IMR-90 (cell line): ENCODE measurements at regions not wholly inside any gene's neighbourhood (a gene's known extent, or its start where the extent isn't known, plus 50 kb on each side); places are given as distances from the start of the nearest gene placed in this dataset.
A peak's percentile ranks its signal among the peaks of the same experiment; 100 is the strongest.

Experiments
- ATAC-seq: fragments of 200-7000 bp; cut with Tn5 transposase; 2 replicates; pipeline ENCODE4 v1.9.1; 2020; ENCODE audit warnings: low read depth, mild to moderate bottlenecking, moderate library complexity
- BruUV-seq: library from RNA; stranded (reverse); fragments of 400-500 nt; replicated peaks from 2 replicates; lab custom pipeline; 2021; lab: Mats Ljungman, UMichigan
- CTCF ChIA-PET: fragments of 300-600 bp; formaldehyde crosslinking; extraction: SDS; loops from one replicate; lab custom pipeline; 2021; ENCODE audit warnings: antibody characterized with exemption; lab: Yijun Ruan, JAX
- POLR2A ChIA-PET: fragments of 300-600 bp; sonication (Branson Sonifier 250); formaldehyde crosslinking; loops from one replicate; lab custom pipeline; 2022; ENCODE audit warnings: antibody characterized with exemption; ENCODE audit not compliant: unreplicated experiment; lab: Charles Lee
- DNase-seq: peaks from one replicate; pipeline ENCODE4 v3.0.0; 2013
- H2AFZ ChIP-seq: replicated peaks from 2 replicates; pipeline ENCODE3; 2013; ENCODE audit warnings: low read length, mild to moderate bottlenecking; ENCODE audit not compliant: poor library complexity
- H2AK5ac ChIP-seq: 2 replicates; pipeline ENCODE4 v1.6.1; 2013; ENCODE audit warnings: low read depth, low read length, inconsistent platforms
- H2AK9ac ChIP-seq: replicated peaks from 2 replicates; pipeline ENCODE3; 2013; ENCODE audit warnings: mild to moderate bottlenecking, low read depth, low read length, moderate library complexity; ENCODE audit not compliant: poor library complexity
- H2BK120ac ChIP-seq: 2 replicates; pipeline ENCODE4 v1.6.1; 2013; ENCODE audit warnings: low read depth, low read length, inconsistent platforms
- H2BK15ac ChIP-seq: 3 replicates; pipeline ENCODE4 v1.6.1; 2013; ENCODE audit warnings: low read depth, low read length, inconsistent platforms
- H2BK20ac ChIP-seq: 2 replicates; pipeline ENCODE4 v1.6.1; 2013; ENCODE audit warnings: low read depth, mild to moderate bottlenecking, inconsistent platforms, low read length, moderate library complexity
- H2BK5ac ChIP-seq: 2 replicates; pipeline ENCODE4 v1.6.1; 2013; ENCODE audit warnings: mild to moderate bottlenecking, low read depth, low read length, inconsistent platforms; ENCODE audit not compliant: poor library complexity, severe bottlenecking
- H3K14ac ChIP-seq: replicated peaks from 2 replicates; pipeline ENCODE4 v1.6.1; 2013; ENCODE audit warnings: low read depth, low read length, inconsistent platforms
- H3K18ac ChIP-seq: 2 replicates; pipeline ENCODE4 v1.6.1; 2013; ENCODE audit warnings: low read depth, low read length, control low read depth
- H3K23ac ChIP-seq: 2 replicates; pipeline ENCODE4 v1.6.1; 2013; ENCODE audit warnings: low read depth, low read length, inconsistent platforms
- H3K27ac ChIP-seq: 2 replicates; pipeline ENCODE4 v1.5.1; 2013; ENCODE audit warnings: mild to moderate bottlenecking, control low read depth, low read length; ENCODE audit not compliant: insufficient read depth
- H3K27me3 ChIP-seq: 2 replicates; pipeline ENCODE4 v1.6.1; 2013; ENCODE audit warnings: low read length; ENCODE audit not compliant: control insufficient read depth, insufficient read depth
- H3K36me3 ChIP-seq: 2 replicates; pipeline ENCODE4 v1.6.1; 2013; ENCODE audit warnings: low read length, mixed read lengths; ENCODE audit not compliant: control insufficient read depth, insufficient read depth
- H3K4ac ChIP-seq: 2 replicates; pipeline ENCODE4 v1.6.1; 2013; ENCODE audit warnings: low read depth, low read length, inconsistent platforms
- H3K4me1 ChIP-seq: 2 replicates; pipeline ENCODE4 v1.6.1; 2013; ENCODE audit warnings: low read length, mixed read lengths; ENCODE audit not compliant: control insufficient read depth, insufficient read depth
- H3K4me2 ChIP-seq: 2 replicates; pipeline ENCODE4 v1.6.1; 2013; ENCODE audit warnings: low read depth, mild to moderate bottlenecking, control low read depth, low read length, moderate library complexity
- H3K4me3 ChIP-seq: 2 replicates; pipeline ENCODE4 v1.5.1; 2013; ENCODE audit warnings: low read depth, mild to moderate bottlenecking, control low read depth, low read length, moderate library complexity; ENCODE audit not compliant: insufficient read depth
- H3K56ac ChIP-seq: 2 replicates; pipeline ENCODE4 v1.6.1; 2013; ENCODE audit warnings: low read length, inconsistent platforms; ENCODE audit not compliant: insufficient read depth; ENCODE audit errors: extremely low read depth
- H3K79me1 ChIP-seq, 2 experiments: 2 replicates each; pipeline ENCODE4 v1.6.1; 2013; ENCODE audit warnings: low read length in 2 of 2, inconsistent platforms in 1 of 2, low read depth in 1 of 2
- H3K9ac ChIP-seq: 2 replicates; pipeline ENCODE4 v1.6.1; 2013; ENCODE audit warnings: low read depth, low read length, control low read depth
- H3K9me1 ChIP-seq: 2 replicates; pipeline ENCODE4 v1.6.1; 2013; ENCODE audit warnings: low read length, inconsistent platforms; ENCODE audit not compliant: insufficient read depth
- H3K9me3 ChIP-seq: 2 replicates; pipeline ENCODE4 v1.6.1; 2013; ENCODE audit warnings: low read length; ENCODE audit not compliant: control insufficient read depth, insufficient read depth
- H4K20me1 ChIP-seq: 2 replicates; pipeline ENCODE4 v1.6.1; 2013; ENCODE audit warnings: low read length, inconsistent platforms; ENCODE audit not compliant: insufficient read depth
- H4K5ac ChIP-seq: 2 replicates; pipeline ENCODE4 v1.6.1; 2013; ENCODE audit warnings: mild to moderate bottlenecking, low read depth, low read length, control low read depth
- H4K8ac ChIP-seq, 2 experiments: 2 replicates each; pipeline ENCODE4 v1.6.1; 2013; ENCODE audit warnings: low read depth in 2 of 2, low read length in 2 of 2, control low read depth in 1 of 2, inconsistent platforms in 1 of 2
- H4K91ac ChIP-seq: 2 replicates; pipeline ENCODE4 v1.6.1; 2013; ENCODE audit warnings: low read depth, low read length, inconsistent platforms; ENCODE audit not compliant: insufficient read depth
- RCOR1 ChIP-seq: IDR thresholded peaks from 2 replicates; pipeline ENCODE4 v1.6.1; 2012; ENCODE audit warnings: mild to moderate bottlenecking, low read length, improper control_type of control experiment; ENCODE audit not compliant: insufficient replicate concordance
- WGBS, 2 experiments: methylation state at CpG; one replicate each; pipeline versions ENCODE4 v1.1.5 to v1.1.7; 2013; ENCODE audit warnings: missing lambda C conversion rate in 2 of 2; ENCODE audit not compliant: insufficient read length in 1 of 2; ENCODE audit errors: extremely low coverage in 2 of 2; 5-methylcytosine and 5-hydroxymethylcytosine counted together
- dilution Hi-C: fragments of 300-500 bp; cut with HindIII; formaldehyde crosslinking; loops from one replicate; pipeline ENCODE4 v1.14.3; 2018; ENCODE audit warnings: low sequenced_read_pairs; ENCODE audit not compliant: unreplicated experiment
- in situ Hi-C: fragments of 300-500 bp; cut with MboI; formaldehyde crosslinking; loops from 3 replicates; pipeline ENCODE4 v1.14.3; 2019; ENCODE audit warnings: low sequenced_read_pairs, inconsistent platforms, mixed read lengths
- intact Hi-C: fragments of 100-400 bp; cut with micrococcal nuclease; formaldehyde crosslinking; loops from 2 replicates; pipeline ENCODE4 v1.10.0; 2022

- no peak overlapping the region for H3K9ac ChIP-seq
- WGBS, 2 experiments: no CpG with 5 or more reads among the region's 3 CpGs
- no peak overlapping the region for H2BK120ac ChIP-seq
- H3K79me1 ChIP-seq: no peaks in the 10 kb centered on the region
- no peaks in the 10 kb centered on the region for H3K36me3 ChIP-seq
- H3K9me3 ChIP-seq: no peaks in the 10 kb centered on the region
- no TSS peak for BruUV-seq
- no peak overlapping the region for H4K91ac ChIP-seq
- no peak overlapping the region for H3K4ac ChIP-seq
- intact Hi-C loops (no loop called here), in situ Hi-C loops (no loop called here), dilution Hi-C loops (no loop called here)
- POLR2A ChIA-PET: no interaction called here
- no peak overlapping the region for H3K56ac ChIP-seq
- H2AK9ac ChIP-seq: no peak overlapping the region
- H2BK15ac ChIP-seq: no peak overlapping the region
- H3K18ac ChIP-seq: no peak overlapping the region
- H3K4me3 ChIP-seq: no peak overlapping the region
- no peak overlapping the region for H3K4me2 ChIP-seq
- DNase-seq (peak; percentile 2), ATAC-seq (peak; percentile 48; the same call in 1 of the 2 replicates)
- no peak overlapping the region for H4K5ac ChIP-seq
- H3K27ac ChIP-seq: no peak overlapping the region
- H2AK5ac ChIP-seq: no peak overlapping the region
- no peak overlapping the region for H4K8ac ChIP-seq
- CTCF ChIA-PET: no interaction called here
- H3K23ac ChIP-seq: no peak overlapping the region
- no peak overlapping the region for H2BK20ac ChIP-seq
- 0 out of 2 replicates have a peak, but pooled peaks cover 3% of the 10 kb centered on the region for H3K4me1 ChIP-seq
- no peaks in the 10 kb centered on the region for H4K20me1 ChIP-seq
- no peak overlapping the region for H3K14ac ChIP-seq
- no peaks in the 10 kb centered on the region for H3K9me1 ChIP-seq
- no peak overlapping the region for H2AFZ ChIP-seq
- H3K27me3 ChIP-seq: no peaks in the 10 kb centered on the region
- H2BK5ac ChIP-seq: no peak overlapping the region
- no peak for TF ChIP-seq RCOR1
Observed at GRCh38 chr3:176765382-176765900, 431.8 kb downstream of the TBL1XR1 start.
